ENCODE measurements at regions not wholly inside any gene's neighbourhood (a gene's known extent, or its start where the extent isn't known, plus 50 kb on each side); places are given as distances from the start of the nearest gene placed in this dataset.

DNA sequence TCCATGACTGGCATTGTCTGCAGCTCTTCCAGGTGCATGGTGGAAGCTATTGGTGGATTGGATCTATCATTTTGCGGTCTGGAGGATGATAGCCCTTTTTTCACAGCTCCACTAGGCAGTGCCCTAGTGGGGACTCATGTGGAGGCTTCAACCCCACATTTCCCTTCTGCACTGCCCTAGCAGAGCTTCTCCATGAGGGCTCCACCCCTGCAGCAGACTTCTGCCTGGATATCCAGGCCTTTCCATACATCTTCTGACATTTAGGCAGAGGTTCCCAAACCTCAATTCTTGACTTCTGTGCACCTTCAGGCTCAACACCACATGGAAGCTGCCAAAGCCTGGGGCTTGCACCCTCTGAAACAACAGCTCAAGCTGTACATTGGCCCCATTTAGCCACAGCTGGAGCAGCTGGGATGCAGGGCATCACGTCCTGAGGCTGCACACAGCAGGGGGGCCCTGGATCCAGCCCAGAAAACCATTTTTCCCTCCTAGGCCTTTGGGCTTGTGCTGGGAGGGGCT is 800.2 kb upstream of the MIR17HG start:
- TF ChIP-seq, protein P1, sequence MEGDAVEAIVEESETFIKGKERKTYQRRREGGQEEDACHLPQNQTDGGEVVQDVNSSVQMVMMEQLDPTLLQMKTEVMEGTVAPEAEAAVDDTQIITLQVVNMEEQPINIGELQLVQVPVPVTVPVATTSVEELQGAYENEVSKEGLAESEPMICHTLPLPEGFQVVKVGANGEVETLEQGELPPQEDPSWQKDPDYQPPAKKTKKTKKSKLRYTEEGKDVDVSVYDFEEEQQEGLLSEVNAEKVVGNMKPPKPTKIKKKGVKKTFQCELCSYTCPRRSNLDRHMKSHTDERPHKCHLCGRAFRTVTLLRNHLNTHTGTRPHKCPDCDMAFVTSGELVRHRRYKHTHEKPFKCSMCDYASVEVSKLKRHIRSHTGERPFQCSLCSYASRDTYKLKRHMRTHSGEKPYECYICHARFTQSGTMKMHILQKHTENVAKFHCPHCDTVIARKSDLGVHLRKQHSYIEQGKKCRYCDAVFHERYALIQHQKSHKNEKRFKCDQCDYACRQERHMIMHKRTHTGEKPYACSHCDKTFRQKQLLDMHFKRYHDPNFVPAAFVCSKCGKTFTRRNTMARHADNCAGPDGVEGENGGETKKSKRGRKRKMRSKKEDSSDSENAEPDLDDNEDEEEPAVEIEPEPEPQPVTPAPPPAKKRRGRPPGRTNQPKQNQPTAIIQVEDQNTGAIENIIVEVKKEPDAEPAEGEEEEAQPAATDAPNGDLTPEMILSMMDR (IDR thresholded peaks at IDR 0.05) = no peak
- no peak for TF ChIP-seq POLR2A (IDR thresholded peaks at IDR 0.05)
